Non-pigmented ciliary epithelial cell (primary cell): ENCODE measurements at regions not wholly inside any gene's neighbourhood (a gene's known extent, or its start where the extent isn't known, plus 50 kb on each side); places are given as distances from the start of the nearest gene placed in this dataset.
"Not testable (repeated sequence)": the region's sequence is repeated elsewhere in the genome, so short reads cannot be mapped to it uniquely, and the experiment has no call there.

Experiments used
- DNase-seq: peaks from one replicate; pipeline ENCODE4 v3.0.0-alpha.2; 2010; ENCODE audit warnings: low read depth

GRCh38 chr12:126910570-126910969 is 1356.4 kb upstream of the TMEM132C start:
- no peak for DNase-seq

GRCh38 chr12:126912111-126912510 is 1354.9 kb upstream of the TMEM132C start:
- DNase-seq: no peak

GRCh38 chr12:126914170-126914793 is 1352.7 kb upstream of the TMEM132C start:
- DNase-seq: no peak

- no peak for DNase-seq
These were observed 1351.7 kb upstream of the TMEM132C start for GRCh38 chr12:126915309-126915708.

- no peak for DNase-seq
These were observed 1340.9 kb upstream of the TMEM132C start for GRCh38 chr12:126926023-126926594.

- DNase-seq: no peak
These were observed 1336.7 kb upstream of the TMEM132C start for GRCh38 chr12:126930234-126930633.

- DNase-seq: no peak
These were observed 1334.8 kb upstream of the TMEM132C start for GRCh38 chr12:126932156-126932555.

- DNase-seq: no peak
These were observed 1331.5 kb upstream of the TMEM132C start for GRCh38 chr12:126935435-126935834.

GRCh38 chr12:126936181-126936851 is 1330.7 kb upstream of the TMEM132C start:
- DNase-seq: no peak

- no peak for DNase-seq
These were observed 1329.5 kb upstream of the TMEM132C start for GRCh38 chr12:126937431-126937830.

- no peak for DNase-seq
These were observed 1322.3 kb upstream of the TMEM132C start for GRCh38 chr12:126944684-126945083.

GRCh38 chr12:126946958-126947357 is 1320.0 kb upstream of the TMEM132C start:
- not testable (repeated sequence) for DNase-seq

GRCh38 chr12:126949558-126949957 is 1317.4 kb upstream of the TMEM132C start:
- DNase-seq: no peak

GRCh38 chr12:126950266-126950665 is 1316.7 kb upstream of the TMEM132C start:
- DNase-seq: no peak

- no peak for DNase-seq
These were observed 1314.6 kb upstream of the TMEM132C start for GRCh38 chr12:126952096-126953007.

- no peak for DNase-seq
These were observed 1313.5 kb upstream of the TMEM132C start for GRCh38 chr12:126953365-126953889.

GRCh38 chr12:126960221-126960620 is 1306.7 kb upstream of the TMEM132C start:
- DNase-seq: no peak

- DNase-seq: no peak
These were observed 1306.3 kb upstream of the TMEM132C start for GRCh38 chr12:126960709-126961108.

- DNase-seq: no peak
These were observed 1303.1 kb upstream of the TMEM132C start for GRCh38 chr12:126963825-126964224.

GRCh38 chr12:126966498-126966897 is 1300.5 kb upstream of the TMEM132C start:
- no peak for DNase-seq

- DNase-seq: no peak
These were observed 1299.8 kb upstream of the TMEM132C start for GRCh38 chr12:126967152-126967551.

GRCh38 chr12:126974779-126975178 is 1292.2 kb upstream of the TMEM132C start:
- DNase-seq: no peak
